GM18909 (cell line): ENCODE measurements at regions not wholly inside any gene's neighbourhood (a gene's known extent, or its start where the extent isn't known, plus 50 kb on each side); places are given as distances from the start of the nearest gene placed in this dataset.

Source experiments
- ATAC-seq: cut with Tn5 transposase; IDR thresholded peaks from one replicate; pipeline ENCODE4 v1.9.1; 2021; ENCODE audit warnings: mild to moderate bottlenecking; ENCODE audit not compliant: unreplicated experiment, poor library complexity

DNA sequence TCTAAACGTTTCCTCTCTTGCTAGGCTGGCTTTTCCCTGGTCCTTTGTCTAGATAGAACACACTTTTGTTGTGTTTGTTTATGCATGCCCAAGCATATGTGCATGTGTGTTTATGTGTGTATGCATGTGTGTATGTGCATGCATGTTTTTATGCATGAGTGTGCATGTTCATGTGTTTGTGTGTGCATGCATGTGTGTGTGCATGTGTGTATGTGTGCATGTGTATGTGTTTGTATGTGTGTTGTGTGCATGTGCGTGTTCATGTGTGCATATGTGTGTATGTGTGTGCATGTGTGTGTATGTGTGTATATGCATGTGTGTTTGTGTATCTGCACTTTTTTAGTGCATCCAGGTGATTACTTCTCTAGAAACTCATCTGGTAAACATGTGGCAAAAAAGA lies 558.0 kb downstream of the GALR1 start:
- ATAC-seq, result no peak

DNA sequence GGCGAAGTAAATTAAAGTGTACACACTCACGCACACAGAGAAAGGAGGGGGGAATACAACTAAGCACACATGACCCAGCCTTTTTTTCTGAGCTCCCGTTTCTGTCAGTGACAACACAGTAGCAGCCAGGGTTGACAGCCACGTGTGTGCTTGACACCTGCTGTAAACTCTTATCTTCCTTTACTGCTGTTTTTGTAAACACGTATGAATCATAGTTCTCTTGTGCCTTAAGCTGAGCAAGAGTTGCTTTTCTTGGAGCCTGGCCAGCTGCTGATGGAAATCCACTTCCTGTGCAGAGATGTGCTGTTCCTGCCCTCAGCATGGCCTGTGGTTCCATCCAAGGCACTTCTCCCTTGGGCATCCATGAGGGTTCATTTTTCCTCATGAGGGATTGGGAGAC lies 561.9 kb downstream of the GALR1 start:
- ATAC-seq, result no peak

DNA sequence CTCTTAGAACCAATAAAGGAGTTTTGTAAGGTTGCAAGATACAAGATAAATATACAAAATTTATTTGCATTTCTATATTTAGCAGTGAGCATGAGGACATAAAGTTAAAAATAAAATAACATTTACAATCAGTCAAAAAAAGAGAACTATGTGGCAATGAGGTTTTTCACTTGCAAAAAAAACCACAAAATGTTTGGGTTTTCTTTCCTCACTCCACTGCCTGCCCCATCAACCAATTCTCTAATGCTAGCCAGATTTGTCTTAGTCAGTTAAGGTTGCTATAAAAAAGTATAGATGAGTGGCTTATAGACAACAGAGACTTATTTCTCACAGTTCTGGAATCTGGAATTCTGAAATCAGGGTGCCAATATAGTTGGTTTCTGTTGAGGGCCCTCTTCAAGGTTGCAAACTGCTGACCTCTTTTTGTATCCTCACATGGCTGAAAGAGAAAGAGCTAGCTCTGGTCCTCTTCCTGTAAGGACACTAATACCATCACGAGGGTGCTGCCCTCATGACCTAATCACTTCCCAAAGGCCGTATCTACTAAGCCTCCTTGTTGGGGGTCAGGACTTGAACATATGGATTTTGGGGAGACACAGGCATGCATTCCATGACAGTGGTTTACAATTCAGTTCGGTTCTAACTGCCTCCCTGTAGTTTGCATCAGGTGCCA lies 566.2 kb downstream of the GALR1 start:
- ATAC-seq, result no peak

DNA sequence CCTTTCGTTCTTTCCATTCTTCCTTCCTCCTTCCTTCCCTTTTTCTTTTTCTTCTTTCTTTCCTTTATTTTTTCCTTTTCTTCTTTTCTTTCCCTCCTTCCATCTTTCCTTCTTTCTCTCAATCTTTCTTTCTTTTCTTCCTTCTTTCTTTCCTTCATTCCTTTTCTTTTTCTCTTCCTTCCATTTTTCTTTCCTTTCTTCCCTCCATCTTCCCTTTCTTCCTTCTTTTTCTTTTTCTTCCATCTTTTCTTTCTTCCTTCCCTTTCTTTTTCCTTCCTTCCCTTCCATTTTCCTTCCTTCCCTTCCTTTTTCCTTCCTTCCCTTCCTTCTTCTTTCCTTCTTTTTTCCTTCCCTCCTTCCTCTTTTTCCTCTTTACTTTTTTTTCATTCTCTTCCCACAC lies 568.7 kb downstream of the GALR1 start:
- no peak for ATAC-seq

DNA sequence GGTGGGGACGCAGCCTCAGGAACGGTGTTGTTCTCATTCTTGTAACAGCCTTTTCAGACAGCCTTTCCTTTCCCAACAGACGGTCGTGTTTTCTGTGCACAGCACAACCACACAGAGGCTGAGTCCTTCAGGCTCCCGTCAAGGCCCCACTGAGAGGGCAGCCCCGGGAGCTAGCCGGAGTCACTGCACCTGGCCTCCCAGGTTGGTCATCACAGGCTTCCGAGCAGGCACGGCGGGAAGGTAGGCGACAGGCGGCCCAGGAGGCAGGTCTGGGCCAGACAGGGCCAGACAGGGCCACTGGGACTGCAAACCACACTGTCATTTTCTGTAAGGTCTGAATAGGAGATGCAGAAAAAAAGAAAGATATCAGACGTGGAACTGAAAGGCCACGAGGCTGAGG lies 570.8 kb downstream of the GALR1 start:
- no peak for ATAC-seq

DNA sequence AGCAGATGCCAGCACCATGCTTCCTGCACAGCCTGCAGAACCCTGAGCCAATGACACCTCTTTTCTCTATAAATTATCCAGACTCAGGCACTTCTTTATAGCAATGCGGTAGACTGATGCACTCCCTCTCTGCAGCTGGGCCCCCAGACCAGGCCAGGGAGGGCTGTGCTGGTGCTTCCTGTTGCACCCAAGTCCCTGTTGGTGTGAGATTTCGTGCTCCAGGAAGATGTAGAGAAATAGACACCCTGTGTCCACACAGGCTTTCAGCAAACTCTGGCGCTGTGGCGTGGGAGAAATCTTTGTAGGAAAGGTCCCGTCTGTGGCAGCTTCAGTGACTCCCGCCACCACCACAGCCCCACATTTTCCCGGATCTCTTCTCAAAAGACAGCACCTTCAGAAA lies 572.2 kb downstream of the GALR1 start:
- ATAC-seq, result no peak

DNA sequence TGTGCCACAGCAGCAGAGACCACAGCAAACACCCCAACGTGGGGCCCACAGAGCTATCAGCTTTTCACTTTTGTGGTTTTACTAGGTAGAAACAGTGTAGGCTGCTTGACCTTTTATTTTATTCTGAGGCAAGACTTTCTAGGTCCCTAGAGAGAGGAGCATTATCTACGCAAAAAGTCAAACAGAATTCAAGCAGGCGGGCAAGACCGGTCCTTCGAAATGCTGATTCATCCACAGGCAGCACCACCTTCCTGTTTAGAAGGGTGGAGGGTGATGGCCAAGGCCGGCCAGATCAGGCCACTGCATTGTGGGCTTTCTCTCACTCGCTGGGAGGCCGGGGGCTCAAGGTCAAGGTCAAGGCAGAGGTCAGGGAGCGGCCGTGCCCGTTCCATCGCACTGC lies 573.0 kb downstream of the GALR1 start:
- no peak for ATAC-seq

DNA sequence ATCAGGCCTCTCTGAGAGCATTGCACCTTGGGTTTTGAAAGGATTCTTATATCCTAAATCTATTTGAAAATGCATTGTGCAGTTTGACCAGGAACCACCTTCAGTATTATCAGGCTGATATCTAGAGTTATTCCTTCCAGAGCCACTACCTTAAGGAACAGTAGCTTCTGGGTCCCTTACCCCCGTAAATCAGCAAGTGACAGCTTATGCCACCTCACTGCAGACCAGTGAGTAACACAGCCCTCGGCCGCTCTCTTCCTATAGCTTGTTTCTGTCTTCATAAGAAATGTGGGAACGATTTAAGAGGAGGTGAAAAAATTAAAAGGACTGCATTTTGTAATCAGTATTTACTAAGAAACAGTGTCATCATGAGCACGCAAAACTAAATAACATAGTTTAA lies 584.2 kb downstream of the GALR1 start:
- ATAC-seq, result no peak

DNA sequence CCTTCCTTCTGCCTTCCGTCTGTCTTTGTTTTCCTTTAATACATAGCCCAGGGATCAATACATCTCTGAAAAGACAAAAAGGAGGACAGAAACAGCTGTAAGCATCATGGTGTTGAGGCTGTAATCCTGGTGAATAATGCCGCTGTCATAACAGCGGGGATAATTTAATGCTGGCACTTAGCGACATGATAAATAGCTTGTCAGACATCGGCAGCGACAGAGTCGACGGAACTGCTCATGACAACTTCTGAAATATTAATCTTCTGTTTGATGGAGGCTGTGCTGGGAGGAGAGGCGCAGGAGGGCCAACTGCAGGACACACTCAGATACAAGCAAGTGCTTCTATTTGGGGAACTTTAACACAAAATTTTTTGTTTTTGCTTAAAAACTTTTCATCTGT lies 602.2 kb downstream of the GALR1 start:
- no peak for ATAC-seq

DNA sequence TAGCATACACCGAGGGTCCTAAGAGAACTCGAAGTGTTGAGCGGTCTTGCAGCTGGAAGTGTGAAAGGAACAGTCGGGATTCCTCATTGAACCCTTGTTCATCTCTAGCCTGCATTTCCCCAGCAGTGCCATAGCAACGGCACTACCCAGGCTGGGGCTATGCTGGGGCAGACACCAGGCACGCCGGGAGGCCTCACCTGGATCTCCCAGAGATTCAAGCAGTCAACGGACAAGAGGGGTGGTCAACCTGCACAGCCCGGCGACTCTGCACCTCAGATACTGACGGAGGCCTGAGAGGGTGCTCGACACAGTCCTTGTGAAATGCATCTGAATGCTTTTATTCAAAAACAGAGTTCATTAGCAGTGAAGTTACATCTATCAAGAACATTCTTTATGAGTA lies 604.2 kb downstream of the GALR1 start:
- ATAC-seq, result no peak

DNA sequence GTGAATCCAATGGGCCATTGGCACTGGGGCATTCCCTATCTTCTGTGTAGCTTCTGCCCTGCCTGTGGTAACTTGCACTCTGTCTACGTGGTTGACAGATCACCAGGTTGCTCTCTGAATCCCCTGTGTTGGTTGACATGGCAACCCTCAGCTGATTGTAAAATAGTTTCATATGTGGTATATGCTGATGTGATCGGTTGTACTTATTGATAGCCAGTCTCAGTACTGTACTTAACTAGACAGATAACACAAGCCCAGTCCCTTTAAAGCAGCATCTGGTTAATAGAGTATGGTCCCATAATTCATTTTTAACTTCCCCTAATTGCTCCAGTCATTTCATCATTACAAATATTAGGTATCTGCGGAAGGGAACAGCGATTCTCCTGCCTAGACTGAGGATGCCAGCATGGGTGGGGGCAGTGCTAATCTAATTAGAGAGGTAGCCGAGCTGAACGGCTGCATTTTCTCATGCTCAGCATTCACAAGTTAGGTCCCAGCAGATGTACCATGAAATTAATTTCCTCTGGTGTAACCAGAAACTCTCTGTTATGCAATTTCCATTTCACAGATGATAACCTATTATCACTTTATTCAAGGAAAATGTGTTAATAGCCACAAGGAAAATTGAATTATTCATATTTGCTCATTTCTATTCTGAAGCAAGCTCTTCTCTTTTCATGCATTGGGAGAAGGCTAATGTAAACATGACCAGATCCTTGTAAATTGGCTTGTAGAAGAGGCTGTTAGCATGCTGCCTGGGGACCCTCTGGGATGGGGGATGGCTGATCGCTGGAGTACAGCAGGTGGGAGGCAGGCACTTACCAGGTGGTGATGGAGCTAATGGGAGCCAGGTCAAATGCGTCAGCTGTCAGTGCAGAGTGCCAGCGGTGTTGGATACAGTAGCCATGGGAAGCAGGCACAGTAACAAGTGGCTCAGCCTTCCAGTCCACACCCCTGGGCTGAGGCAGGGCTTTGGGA lies 608.3 kb downstream of the GALR1 start:
- ATAC-seq, result no peak

DNA sequence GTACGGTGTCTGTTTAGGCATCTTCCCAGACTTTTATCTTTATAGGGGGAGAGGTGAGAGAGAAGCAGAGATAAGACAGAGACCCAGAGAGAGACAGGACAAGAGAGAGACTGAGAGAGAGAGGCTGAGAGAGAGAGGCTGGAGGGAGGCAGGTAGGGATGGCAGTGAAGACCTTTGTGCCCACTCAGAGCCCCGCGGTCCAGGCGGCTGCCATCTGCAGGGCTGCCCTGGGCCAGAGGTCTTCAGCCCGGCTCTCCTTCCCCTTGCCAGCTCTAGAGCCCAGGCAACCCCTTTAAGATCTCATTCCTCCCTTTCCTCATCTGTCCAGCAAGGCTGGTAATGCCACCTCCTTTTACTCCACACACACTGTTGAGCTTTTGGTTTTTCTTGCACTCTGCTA lies 610.0 kb downstream of the GALR1 start:
- ATAC-seq, result no peak

DNA sequence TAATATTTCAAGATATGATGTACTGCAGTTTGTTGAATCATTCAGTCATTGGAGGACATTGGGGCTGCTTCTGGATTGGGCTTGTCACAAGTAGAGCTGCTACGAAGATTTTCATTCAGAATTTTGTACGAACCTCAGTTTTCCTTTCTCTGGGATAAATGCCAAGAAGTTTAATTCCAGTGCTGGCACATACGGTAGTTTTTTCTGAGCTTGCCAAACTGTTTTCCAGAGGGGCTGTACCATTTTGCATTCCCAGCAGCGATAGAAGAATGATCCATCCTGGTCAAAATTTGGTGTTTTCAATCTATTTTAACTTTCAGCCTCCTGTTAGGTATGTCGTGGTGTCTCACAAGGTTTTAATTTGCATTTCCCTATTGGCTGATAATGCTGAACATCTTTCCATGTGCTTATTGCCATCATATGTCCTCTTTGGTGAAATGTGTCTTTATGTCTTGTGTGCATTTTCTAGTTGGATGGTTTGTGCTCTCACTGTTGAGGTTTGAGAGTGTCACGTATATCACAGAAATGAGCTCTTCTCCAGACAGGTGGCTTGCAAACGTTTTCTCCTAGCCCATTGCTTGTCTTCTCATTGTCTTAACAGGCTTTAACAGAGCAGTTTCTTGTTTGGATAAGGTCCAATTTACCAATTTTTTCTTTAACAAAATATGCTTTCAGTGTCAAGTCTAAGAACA lies 612.6 kb downstream of the GALR1 start:
- ATAC-seq, result no peak

DNA sequence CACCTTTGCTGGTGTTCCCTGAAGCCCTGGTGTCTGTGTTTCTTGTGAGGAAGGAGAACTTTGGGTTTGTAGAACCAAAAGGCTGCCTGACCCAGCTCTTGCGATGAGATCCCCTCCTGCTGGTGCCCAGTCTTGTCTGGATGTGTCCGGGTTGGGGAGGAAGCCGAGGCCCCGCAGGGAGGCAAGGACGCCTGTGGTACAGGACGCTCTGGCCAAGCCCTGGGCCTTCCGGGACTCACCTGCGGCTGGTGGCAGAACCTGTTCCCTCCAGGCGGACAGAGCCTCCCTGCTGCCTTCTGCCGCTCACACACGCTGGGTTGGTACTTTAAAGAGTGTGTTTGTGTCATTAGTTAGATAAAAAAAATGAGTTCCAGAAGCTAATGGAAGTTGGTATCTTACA lies 616.2 kb downstream of the GALR1 start:
- no peak for ATAC-seq

DNA sequence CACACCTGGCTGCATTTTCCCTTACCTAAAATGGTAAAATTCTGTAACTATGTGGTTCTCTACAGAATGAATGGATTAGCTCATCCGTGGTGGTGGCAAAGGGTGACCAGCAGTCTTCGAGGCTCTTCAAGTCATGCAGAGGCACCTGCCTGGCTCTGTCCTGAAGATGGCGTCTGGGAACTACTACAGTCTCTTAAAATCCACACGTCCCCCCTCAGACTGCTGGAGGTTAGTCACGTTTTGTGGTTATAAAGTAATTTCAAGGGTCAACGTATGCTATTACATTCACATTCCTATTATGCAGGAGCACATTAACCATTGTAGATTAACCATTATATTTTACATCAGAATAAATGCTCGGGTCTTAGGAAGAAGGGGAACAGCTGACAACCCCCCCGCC lies 616.7 kb downstream of the GALR1 start:
- no peak for ATAC-seq

DNA sequence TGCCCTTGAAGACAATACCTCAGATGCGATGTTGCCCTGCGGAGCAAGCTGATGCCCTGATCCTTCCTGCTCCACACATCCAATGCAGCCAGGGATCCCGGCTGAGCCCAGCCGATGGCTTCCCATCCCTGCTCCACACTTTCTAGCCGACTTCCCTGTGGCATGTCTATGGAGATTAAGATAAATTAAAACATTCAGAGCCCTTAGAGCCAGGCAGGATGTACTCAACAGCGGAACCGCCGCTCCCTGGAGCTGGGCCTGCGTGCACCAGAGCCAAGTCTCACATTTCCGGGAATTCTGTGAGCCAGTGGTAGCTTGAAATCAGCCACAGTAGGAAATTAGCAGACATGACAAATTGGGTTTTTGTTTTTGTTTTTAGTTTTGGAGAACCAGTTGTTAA lies 620.6 kb downstream of the GALR1 start:
- no peak for ATAC-seq

DNA sequence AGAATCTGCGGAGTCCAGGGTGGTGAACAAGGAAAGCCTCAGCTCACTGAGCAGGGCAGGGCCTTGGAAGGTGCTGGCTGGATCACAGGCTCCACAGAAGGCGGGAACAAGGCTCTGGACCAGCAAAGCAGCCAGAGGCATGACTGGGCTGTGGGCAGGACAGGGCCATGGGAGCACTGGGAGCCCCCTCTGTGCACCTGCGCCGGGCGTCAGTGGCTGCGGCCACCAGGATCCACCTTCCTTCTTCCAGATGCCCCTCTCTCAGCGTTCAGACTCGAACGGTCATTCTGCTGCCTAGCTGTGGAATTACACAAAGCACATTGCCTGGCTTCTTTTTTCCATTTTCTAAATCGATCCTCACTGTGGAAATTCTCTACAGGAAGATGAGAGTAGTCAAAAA lies 621.2 kb downstream of the GALR1 start:
- no peak for ATAC-seq

DNA sequence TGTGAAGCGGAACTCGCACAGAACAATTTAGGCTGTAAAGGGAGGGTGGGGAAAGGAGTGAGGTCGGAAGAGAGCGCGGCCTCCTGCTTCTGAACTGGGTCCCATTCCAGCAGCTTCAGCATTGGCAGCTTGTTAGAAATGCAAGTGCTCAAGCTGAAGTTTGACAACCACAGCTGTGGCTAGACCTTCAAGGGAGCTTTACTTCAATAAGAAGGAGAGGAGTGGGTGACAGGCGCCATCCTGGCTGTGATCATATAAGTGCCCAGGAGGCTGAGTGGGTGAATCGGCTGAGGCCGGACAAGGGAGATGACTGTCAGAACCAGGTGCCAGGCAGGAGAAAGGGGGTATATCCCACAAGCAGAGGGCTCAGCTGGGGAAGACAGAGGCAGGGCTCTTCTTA lies 622.5 kb downstream of the GALR1 start:
- no peak for ATAC-seq

DNA sequence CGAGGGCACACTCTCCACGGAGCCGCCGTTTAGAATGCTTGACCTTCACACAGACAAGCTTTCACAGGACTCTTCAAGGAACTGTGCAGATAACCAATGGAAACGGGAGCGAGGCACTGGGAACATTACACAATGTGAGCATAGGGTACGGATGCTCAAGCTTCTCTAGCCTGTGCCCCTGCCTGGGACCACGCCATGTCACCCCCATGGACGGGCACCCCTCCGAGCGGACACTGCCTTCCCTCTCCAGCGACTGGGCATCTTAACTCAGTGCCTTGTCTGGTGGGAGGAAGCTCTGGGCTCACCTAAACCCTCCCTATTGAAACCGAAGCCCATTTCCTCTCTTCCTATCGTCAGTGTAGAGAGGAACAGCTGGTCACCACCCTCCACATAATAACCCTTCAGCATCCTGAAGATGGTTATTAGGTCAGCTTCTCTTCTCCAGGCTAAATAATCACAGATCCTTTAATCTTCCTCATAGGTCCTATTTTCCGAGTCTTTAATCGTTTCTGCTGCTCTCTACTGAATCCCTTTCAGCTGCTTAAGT lies 626.7 kb downstream of the GALR1 start:
- no peak for ATAC-seq

DNA sequence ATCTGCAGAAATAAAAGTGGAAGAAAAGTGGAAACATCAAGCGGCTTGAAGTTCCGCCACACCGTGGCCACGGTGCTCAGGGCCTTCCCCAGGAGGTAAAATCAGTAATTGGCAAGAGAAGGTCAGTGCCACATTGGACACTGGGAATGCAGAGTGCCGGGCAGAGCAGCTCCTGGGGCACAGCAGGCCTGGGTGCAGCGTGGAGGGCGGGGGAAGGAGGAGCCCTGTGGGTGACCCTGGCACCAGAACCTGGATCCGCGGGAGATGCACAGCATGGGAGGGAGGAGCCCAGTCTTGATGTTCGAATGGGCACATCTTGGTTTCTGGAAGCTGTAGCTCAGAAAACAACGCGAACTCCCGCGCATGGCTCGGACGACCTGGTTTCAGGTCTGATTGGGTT lies 630.2 kb downstream of the GALR1 start:
- no peak for ATAC-seq

DNA sequence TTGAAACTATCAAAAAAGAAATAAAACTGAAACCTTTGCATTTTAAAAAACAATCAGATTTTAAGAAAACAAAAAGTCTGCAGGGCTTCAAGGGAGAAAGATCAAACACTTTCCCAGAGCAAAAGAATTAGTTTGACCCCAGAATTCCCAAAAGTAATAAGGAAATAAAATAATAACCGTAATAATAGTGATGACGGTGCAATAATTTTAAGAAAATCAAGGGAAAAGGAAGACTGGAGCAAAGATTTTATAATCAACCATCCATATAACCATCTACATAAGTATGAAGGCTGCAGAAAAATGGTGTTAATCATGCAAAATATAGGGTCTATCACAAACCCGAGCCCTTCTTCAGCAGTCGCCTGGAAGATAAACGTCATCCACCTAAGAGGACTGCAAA lies 634.8 kb downstream of the GALR1 start:
- no peak for ATAC-seq
